ENCODE measurements at regions not wholly inside any gene's neighbourhood (a gene's known extent, or its start where the extent isn't known, plus 50 kb on each side); places are given as distances from the start of the nearest gene placed in this dataset.

DNA sequence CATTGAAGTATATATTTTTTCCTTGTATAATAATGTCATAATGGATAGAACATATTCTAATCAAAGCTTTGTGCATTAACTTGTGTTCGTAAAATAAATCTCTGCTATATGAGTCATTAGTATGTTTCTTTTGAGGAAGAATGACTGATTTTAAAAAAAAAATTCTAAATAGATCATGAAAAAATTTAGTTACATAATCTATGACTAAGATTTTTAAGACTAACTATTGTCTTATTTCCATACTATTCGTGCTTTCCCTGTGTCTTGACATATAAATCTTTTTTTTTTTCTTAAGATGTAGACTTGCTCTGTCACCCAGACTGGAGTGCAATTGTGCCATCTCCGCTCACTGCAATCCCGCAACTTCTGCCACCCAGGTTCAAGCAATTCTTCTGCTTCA is 226.1 kb downstream of the DSEL start:
- DNase-seq (ENCODE audit: low spot score), result no peak

DNA sequence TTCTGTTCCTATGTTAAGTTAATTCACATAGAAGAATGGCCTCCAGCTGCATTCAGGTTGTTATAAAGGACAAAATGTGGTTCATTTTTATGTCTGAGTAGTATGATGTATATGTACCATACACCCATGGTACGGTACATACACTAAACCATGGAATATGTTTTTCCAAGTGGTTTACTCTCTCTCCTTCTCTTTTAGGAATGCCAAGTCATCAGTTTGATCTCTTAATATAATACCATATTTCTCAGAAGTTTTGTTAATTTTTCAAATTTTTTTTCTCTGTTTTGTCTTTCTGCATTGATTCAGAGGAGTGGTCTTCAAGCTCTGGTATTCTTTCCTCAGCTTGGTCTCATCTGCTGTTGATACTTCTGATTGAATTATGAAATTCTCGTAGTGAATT is 230.9 kb downstream of the DSEL start:
- no peak for DNase-seq (ENCODE audit: low spot score)

DNA sequence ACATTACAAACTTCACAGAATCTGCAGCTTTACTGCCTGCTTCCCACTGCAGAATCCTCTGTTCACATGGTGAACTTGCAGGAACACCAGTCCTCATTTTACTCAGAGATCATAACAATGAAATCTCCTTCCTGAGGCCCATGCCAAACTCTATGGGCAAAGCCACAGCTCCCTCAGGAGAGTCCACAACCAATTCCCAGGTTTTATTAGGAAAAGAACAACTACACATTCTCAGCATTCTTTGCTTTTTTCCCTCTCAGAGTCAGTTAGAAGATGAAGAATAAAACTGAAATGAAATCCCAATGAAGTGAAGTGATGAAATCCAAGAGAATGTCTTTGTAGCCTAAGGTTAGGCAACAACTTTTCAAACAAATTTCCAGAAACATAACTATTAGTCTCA is 233.7 kb downstream of the DSEL start:
- peak; percentile 29 for DNase-seq (ENCODE audit: low spot score)

DNA sequence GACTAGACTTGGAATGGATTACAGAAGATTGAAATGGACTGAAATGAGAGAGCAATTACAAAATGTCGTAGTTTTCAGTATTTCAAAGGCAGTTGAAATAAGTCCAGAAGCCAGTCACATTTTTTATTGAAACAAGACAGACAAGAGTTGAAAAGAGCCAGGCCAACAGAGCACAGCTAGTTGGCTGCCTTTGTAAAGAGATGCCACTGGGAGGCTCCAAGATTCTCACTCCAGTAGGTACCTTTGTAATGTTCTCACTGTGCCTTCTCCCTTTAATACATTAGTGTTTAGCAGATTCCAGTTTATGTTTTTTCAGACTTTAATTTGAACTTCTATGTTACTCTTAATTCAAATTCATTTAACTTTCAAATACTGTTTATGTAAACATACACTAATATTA is 234.8 kb downstream of the DSEL start:
- no peak for DNase-seq (ENCODE audit: low spot score)

DNA sequence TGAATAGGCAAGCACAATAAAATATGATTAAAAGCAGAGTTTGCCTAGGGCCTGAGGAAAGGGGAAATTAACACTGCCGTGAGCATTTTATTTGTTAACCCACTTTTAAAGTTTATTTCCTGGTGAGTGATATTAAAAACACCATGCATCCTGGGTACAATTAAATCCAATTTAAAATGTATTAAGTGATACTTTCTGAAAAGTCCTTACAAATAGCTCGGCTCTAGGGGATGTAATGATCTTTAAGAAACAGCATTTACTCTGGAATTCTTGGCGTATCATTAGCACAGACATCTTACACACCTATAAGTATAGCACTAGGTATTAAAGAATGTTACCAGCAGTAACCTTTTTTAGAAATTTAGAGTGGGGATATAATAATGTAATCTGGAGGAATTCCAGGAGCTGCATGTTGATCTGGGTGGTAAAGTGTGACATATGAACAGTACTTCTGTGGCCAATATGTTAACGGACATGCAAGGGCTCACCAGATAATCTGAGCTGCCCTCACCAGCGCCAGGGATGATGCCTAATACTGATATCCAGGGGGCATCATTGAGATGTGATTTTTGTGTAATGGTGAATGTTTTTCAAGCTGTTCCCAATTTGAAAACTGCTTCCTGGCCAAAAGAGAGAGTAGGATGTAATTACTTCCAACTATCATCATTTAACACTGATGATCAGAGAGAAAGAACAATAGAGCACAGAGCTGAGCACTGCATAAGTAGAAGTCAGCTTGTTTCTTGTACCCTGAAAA is 235.9 kb downstream of the DSEL start:
- no peak for DNase-seq (ENCODE audit: low spot score)

DNA sequence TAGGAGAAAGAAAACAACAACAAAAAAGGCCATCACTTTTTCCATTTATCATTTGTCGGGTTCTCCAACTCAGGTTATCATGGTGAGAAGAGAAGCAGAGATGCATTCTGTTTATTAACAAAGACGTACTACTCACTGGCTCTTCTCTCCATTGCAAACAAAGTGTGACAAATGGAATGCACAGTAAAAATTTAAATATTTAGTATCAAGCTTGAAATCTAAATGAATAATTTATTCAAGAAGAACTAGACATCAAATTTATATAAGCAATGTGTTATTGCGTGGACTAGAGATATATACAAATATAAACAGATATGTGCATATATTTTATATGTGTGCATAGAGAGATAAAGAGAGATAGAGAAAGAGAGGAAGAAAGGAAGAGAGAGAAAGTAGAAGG is 236.5 kb downstream of the DSEL start:
- no peak for DNase-seq (ENCODE audit: low spot score)

DNA sequence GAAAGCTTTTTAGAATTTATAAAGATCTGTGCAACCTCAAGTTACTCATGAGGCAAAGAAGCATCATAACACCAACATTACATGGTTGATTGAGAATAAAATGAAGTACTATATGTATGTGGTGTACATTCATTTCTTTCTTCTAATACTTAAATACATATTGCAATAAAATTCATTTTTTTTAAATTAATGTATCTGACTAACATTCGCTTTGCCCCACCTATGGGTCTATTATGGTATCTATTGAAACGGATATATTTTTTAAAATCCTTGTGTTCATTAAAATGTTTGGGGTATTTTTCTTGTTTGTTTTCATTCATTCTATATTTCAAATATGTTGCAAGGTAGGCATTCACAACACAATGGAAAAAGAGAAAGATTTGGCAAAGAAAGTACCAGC is 237.5 kb downstream of the DSEL start:
- no peak for DNase-seq (ENCODE audit: low spot score)

DNA sequence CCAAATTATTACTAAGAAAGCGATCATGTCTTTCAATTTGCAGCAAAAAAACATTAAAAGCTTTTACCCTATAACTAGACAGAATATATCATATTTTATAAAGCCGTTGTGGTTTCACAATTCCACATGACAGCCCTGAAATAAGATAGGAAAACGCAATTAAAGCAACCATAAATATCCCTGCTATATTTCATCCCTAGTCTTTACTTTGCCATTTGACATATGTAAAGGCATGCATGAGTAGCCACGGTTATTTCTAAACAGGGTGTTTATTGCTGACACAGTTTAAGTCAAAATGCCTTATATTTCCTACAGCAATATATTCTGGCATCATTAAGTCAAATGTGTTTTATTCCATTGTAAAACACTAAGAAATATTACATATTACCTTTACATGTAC is 239.9 kb downstream of the DSEL start:
- DNase-seq (ENCODE audit: low spot score), result no peak

DNA sequence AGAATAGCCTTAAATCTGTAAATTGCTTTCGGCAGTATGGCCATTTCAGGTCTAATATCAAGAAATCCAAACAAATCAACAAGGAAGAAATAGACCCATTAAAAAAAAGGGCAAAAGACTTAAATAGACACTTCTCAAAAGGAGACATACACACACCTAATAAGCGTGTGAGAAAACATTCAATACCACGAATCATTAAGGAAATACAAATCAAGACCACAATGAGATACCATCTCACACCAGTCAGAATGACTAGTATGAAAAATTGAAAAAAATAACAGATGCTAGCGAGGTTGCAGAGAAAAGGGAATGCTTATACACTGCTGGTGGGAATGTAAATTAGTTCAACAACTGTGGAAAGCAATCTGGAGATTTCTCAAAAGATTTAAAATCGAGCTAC is 243.2 kb downstream of the DSEL start:
- DNase-seq (ENCODE audit: low spot score), result no peak

DNA sequence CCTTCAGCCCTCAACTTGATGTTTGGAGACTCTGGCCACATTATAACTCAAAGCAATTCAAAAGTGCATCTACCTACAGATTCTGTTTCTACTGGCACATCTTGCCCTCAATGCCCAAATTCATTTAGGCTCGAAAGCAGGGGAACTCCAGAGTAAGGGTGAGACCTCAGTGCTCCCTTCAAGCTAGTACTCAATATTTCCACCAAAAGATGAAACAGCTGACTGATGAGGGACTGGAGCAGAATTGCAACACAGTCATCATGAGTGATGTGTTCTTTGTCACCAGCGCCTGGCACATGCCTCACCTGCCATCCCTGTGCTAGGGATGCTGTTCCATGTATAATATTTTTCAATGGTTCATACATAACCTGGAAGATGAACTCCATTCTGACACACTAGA is 247.3 kb downstream of the DSEL start:
- no peak for DNase-seq (ENCODE audit: low spot score)

DNA sequence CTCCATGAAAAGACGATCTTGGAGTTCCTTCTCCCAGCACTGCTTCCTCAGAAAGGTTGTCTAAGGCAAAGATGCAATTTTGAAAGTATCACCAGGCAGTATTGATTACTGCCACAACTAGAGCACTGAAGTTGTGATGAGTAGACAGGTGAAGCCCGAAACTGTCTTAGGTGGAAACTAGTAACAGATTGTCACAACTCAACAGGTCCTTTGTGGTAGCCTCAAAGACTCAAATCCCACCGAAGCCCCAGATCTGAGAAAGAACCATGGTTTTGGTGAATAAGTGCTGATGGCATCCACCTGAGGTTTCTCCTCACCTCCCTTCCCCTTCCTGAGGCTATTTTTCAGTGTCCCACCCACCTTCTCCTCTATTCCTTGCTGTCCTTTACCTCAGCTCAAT is 248.0 kb downstream of the DSEL start:
- no peak for DNase-seq (ENCODE audit: low spot score)

DNA sequence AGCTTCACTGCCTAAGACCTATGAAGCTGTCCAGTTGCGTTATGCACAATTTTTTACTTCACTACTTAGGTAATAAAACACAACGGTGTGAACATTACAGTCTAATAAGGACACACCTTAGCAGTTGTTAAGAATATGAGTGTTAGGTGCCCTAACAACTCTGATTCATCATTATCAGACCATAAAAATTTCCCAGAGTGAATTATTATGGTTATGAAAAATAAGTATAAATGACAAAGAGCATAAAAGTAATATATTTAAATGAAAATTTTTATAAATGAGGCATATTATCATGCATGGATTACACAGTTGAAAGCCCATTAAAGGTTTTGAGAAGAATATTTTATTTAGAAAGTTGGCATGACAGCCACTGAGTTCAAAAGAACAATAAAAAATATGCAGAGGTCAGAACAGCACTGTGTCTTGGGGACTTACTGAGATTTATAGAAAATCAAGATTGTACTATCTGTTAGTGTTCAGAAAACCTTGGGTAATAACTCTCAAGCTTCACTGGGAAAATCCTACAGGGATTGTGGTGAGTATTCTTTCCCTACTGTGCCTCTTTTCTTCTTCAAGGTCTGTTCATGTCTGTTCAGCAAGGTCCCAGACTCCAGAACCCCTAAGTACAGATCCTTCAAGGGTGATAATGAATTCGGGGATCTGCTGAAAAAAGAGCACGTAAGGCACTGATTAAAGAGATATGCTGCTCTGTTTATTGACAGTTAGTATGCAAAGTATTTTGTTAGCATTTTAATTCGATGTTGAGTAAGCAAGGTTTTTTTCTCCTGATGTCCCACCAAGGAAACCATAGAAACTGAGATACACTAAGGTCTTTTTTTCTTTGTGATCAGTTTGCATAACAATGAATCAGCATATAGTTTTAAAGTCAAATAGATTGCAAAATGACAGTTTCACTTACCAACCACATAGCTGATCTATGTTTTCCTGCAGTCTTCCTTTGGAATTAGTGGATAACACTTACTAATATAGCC is 250.0 kb downstream of the DSEL start:
- peak; percentile 9 for DNase-seq (ENCODE audit: low spot score)

DNA sequence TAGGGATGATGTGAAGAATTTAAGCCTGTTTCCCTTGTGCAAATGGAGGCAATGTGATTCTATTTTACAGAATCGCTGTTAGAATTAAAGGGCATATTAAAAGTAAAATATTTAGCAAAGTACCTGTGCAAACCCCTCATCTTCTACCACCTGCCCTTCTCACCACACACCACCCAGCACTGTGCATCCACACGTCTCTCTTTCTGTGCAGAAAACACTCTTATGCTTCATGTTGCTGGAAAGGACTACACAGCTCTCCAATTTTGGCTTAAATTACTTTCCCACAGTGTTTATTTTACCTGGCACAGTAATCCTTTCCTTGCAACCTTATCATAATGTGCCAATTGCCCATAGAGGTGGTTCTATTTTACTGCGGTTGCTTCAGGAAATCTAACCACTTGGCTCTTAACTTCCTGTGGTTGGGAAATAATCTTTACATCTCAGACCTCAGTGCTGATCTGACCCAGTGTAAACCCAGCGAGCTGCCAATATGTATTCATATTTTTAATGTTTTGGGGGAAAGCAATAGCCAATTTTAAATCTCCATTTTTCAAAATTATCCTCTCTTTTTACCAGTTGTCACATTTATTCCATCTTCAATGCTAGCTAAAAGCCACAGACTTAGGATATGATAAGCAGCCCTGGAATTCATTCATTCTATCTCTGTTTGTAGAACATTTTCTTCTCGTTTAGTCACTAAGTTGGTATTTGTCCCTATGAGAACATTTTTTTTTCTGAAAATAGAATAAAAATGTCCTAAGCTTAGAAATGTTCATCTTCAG is 250.9 kb downstream of the DSEL start:
- DNase-seq (ENCODE audit: low spot score), result peak; percentile 40

DNA sequence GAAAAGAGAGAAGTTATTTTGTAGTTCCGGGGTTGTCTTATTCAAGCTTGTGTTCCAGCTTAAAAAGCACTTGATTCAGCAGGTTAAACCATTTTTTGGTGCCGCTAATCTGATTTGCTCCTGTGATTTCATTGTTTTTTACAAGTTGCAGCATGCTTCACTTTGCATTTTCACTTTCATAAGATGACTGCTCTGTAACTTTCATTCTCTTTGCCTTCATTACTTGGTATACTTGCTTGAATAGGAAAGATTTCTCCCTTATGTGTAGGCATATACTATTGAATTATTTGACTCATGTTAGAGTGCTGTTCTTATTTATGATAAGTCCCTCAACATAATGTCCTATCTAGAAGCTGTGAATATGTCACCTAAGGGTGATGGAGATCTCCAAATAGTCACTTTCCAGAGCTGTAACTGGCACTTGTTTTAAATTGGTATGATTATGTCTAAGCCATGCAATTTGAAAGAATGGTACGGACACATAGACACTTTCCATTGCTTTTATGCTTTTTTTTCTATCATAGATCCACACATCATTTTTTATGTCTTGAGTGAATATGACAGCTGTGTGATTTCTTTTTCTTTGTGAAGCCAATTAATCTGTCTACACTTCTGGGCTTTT is 254.5 kb downstream of the DSEL start:
- no peak for DNase-seq (ENCODE audit: low spot score)

DNA sequence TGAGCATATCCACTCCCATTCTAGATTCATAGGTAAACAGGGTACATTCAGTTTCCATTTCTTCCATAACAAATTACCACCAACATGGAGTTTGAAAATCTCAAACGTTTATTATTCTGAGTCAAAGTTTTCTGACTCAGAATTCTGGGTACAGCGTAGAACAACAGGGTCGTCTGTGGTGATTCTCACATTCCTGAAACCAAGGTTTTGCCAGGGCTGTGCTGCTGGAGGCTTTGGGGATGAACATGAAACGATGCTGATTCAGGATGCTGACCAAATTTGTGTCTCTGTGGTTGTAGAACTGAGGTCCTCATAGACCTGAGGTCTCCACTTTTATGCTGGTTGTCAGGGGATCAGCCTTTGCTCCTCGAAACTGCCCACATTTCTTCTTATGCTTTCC is 255.7 kb downstream of the DSEL start:
- DNase-seq (ENCODE audit: low spot score), result peak; percentile 3

DNA sequence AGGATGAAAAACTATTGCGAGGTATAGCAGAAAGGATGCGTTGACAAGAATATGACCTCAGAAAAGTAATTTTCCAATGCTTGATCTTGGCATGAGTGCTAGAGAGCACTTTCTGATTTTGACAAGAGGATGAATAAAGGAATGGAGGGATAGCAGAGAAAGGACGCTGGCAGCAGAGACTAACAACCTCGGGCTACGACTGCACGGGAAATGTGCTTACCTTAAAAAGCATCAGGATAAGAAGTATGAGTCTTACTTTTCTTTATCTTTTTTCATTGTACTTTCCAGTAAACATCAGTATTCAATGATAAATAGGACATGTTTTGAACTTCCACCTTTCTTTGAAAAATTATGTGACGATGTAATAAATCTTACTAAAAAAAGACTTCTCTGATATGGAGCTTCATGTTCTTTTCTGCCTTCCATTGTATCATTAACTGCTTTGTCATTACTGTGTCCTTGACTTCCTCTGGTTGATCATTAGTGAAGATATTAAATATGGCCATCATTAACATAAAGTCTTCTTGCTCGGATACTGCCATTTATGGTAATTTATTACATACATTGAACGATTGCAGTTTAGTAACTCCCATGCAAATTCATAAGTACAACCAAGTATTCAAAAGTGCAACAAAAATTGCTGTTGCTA is 265.6 kb downstream of the DSEL start:
- no peak for DNase-seq (ENCODE audit: low spot score)

DNA sequence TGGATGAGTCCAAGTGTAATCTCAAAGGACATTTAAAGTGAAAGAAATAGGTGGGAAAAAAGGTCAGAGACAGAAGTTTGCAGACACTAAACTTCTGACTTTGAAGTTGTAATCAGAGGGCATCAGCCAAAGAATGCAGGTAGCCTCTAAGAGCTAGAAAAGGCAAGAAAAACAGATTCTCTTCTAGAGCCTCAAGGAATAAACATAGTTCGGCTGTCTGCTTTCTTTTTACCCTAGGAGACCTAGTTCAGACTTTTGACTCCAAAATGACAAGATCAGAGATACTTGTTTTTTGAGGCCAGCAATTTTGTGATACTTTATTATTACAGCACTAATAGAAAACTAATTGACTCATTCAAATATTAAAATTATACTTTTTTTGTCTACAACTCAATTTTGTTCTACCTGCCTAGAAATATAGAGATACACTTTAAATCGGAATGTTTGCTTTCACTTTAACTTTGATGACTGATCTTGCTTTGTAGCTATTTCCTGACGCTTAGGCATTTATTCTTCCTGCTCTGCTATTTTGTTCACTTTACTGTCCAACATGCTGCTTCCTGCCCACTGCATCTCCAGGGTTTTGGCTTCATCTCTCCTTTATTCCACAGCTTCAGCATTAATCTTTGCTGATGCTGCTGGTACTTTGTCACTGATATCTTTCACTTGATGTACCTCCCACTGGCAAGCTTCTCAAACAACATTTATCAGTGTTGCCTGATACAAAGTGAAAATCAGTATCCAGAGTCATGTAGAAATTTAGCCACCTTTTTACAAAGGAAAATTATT is 272.5 kb downstream of the DSEL start:
- peak; percentile 4 for DNase-seq (ENCODE audit: low spot score)

DNA sequence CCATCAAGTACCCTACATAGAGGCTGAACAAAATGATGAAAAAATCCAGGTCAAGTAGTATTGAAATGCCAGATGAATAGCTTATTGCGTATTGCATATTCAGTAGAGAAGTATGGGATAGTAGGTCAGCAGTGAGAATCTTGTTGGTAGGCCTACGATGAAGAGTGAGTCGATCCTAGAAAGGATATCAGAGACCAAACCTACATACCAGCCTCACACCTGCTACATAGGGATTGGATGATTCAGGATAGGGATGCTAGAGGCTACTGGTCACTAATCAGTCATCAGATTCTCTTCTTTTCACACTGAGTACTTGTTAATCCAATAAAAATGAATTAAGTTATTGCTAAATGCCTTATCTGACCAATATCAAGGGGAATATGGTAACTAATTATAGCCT is 274.5 kb downstream of the DSEL start:
- no peak for DNase-seq (ENCODE audit: low spot score)

DNA sequence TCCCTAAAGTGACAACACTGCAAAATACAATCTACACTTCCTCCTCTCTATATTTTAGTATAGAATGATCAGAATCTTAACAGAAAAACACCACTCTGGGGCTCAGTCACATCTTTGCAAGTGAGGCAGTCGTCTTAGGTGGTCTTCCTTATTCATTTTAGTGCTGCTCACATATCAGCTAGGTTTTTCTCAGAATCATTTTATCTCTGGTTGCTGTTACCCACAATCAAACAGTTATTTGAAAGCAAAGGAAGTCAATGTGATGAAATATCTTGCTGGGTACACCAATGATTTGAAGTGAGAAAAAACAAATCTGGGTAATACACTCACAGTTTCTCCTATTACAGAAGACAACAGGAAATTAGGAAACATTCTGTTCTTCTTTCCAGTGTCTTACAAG is 275.2 kb downstream of the DSEL start:
- DNase-seq (ENCODE audit: low spot score), result no peak

DNA sequence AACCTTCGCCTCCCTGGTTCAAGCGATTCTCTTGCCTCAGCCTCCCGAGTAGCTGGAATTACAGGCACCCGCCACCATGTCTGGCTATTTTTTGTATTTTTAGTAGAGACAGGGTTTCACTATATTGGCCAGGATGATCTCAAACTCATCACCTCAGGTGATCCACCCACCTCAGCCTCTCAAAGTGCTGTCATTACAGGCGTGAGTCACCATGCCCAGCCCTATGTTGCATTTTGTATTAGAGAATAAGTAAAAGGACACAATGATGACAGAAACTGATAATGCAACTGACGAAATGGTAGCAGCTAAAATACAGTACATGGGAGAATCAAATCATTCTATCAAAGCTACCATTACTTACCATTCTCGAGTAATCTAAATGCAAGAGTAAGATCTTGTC is 276.7 kb downstream of the DSEL start:
- no peak for DNase-seq (ENCODE audit: low spot score)

DNA sequence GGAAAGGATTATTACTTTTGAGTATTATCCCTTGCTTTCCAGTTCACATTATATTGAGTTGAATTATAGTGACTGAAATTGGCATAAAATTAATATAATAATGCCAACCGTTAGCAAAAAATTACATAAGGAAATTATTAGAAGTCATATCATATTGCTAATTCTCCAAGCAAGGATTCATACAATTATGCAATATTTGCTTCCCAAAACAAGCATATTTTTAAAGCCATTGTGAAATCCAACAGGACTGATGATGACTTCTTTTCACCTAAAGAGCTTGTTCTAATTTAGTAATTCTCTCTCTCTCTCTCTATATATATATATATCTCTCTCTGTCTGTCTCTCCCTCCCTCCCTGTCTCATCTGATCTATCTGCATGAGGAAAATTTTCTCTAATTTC is 283.5 kb downstream of the DSEL start:
- no peak for DNase-seq (ENCODE audit: low spot score)

Measured in AG08395 (cell line).